T-helper 1 cell treated with Interleukin-12 subunit alpha and Interleukin-12 subunit beta and Interleukin-4 antibody, amounts not matched to agents 30 μg/mL and 1 μg/mL, for 36 hours (primary cell): ENCODE measurements at regions not wholly inside any gene's neighbourhood (a gene's known extent, or its start where the extent isn't known, plus 50 kb on each side); places are given as distances from the start of the nearest gene placed in this dataset.
"Not testable (repeated sequence)": the region's sequence is repeated elsewhere in the genome, so short reads cannot be mapped to it uniquely, and the experiment has no call there.

Experiments
- H3K27ac Mint-ChIP-seq: one replicate; pipeline ENCODE4 v1.8.0; 2021; ENCODE audit warnings: mild to moderate bottlenecking, mixed read lengths
- H3K27me3 Mint-ChIP-seq: one replicate; pipeline ENCODE4 v1.8.0; 2021; ENCODE audit warnings: low read depth, mixed read lengths
- H3K36me3 Mint-ChIP-seq: one replicate; pipeline ENCODE4 v1.8.0; 2021; ENCODE audit warnings: low read depth, mixed read lengths
- H3K4me1 Mint-ChIP-seq: one replicate; pipeline ENCODE4 v1.8.0; 2021; ENCODE audit warnings: low read depth, mixed read lengths
- H3K4me3 Mint-ChIP-seq: one replicate; pipeline ENCODE4 v1.8.0; 2021; ENCODE audit warnings: mild to moderate bottlenecking, moderate library complexity, mixed read lengths
- H3K9me3 Mint-ChIP-seq: one replicate; pipeline ENCODE4 v1.8.0; 2021; ENCODE audit warnings: mixed read lengths

DNA sequence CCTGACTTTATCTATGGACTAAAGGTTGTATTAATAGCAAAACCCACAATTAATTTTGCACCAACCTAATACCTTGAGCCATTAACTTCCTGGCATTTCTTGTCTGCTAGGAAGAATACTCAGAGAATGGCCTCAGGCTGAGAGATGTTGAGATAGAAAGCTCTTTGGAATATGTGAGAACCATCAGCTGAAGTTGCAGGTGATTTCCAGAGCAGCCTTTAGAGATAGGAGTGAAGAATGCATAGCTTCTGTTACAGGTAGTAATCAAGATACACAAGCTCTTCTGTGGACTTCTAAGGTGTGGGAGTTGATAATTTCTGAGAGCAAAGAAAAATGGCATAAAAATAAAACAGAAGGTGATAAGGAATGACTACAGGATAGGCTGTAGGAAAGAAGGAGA lies 669.3 kb upstream of the SEMA6D start:
- not testable (repeated sequence) for H3K4me1 Mint-ChIP-seq, H3K27ac Mint-ChIP-seq, H3K4me3 Mint-ChIP-seq, H3K36me3 Mint-ChIP-seq, H3K27me3 Mint-ChIP-seq
- peaks cover 19% of the 10 kb centered on the region for H3K9me3 Mint-ChIP-seq

DNA sequence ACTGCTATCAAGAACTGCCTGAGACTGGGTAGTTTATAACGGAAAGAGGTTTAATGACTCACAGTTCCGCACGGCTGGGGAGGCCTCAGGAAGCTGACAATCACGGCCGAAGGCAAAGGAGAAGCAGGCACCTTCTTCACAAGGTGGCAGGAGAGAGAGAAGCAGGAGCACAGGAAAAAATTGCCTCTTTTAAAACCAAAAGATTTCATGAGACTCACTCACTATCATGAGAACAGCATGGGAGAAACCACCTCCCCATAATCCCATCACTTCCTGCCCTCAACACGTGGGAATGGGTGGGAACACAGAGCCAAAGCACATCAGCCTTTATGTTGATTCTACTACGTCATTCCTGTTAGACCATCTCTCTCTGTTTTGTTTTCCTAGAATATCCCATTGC lies 650.9 kb upstream of the SEMA6D start:
- Mint-ChIP-seq H3K4me1 (no peaks in the 10 kb centered on the region), H3K4me3 (no peak overlapping the region), H3K27me3 (no peaks in the 10 kb centered on the region), H3K27ac (no peak overlapping the region), H3K36me3 (no peaks in the 10 kb centered on the region), H3K9me3 (no peaks in the 10 kb centered on the region)

DNA sequence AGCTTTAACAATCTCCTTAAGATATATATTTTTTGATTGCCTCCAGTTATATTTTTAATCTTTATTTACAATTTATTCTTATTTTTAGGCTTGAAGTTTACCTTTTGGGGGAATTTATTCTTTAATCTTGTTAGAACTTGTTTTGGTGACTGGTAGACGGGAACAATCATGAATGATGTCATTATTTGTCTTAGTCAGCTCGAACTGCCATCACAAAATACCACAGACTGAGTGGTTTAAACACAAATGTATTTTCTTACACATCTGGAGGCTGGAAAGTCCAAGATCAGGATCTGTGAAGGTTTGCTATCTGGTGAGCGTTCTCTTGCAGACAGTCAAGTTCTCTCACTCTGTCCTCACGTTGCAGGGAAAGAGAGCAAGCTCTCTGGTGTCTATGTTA lies 639.5 kb upstream of the SEMA6D start:
- not testable (repeated sequence) for H3K27ac Mint-ChIP-seq, H3K36me3 Mint-ChIP-seq, H3K4me3 Mint-ChIP-seq, H3K27me3 Mint-ChIP-seq, H3K9me3 Mint-ChIP-seq, H3K4me1 Mint-ChIP-seq

DNA sequence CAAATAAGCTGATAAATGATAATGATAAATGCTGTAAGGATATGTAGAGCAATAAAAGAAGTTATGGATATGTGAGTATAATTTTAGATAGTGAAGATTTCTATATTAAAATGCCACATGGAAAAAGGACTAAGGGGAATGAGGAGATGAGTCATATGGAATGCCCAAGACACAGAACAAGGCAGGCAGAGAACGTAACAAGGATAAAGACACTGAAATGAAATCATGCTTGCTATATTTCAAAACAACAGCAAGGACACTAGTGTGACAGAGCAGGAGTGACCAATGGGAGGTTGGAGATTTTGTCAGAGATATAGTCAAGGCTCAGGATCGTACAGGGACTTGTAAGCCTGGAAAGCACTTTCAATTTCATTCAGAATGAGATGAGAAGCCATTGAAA lies 621.5 kb upstream of the SEMA6D start:
- H3K27me3 Mint-ChIP-seq, result no peaks in the 10 kb centered on the region
- no peaks in the 10 kb centered on the region for H3K36me3 Mint-ChIP-seq
- H3K9me3 Mint-ChIP-seq, result peaks cover 5% of the 10 kb centered on the region
- no peak overlapping the region for H3K27ac Mint-ChIP-seq
- no peak overlapping the region for H3K4me3 Mint-ChIP-seq
- H3K4me1 Mint-ChIP-seq, result no peaks in the 10 kb centered on the region

DNA sequence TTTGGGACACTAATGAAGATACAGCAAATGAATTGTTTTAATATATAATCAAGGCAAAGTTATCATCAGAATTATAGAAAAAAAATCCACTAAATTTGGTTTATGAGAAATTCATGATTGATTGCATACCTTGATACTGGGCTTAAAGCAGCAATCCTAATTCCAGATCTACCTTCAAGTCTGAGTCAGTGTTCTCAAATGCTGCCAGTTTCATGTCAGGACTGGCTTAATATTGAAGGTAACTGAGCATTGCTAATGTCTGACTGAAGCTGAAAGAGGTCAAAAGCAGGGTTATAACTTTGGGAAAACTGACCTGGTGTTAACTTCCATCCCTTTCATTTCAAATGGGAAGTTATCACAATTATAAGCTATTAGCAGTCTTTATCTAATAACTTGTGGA lies 618.8 kb upstream of the SEMA6D start:
- not testable (repeated sequence) for H3K4me1 Mint-ChIP-seq, H3K27ac Mint-ChIP-seq, H3K9me3 Mint-ChIP-seq, H3K4me3 Mint-ChIP-seq, H3K36me3 Mint-ChIP-seq, H3K27me3 Mint-ChIP-seq

DNA sequence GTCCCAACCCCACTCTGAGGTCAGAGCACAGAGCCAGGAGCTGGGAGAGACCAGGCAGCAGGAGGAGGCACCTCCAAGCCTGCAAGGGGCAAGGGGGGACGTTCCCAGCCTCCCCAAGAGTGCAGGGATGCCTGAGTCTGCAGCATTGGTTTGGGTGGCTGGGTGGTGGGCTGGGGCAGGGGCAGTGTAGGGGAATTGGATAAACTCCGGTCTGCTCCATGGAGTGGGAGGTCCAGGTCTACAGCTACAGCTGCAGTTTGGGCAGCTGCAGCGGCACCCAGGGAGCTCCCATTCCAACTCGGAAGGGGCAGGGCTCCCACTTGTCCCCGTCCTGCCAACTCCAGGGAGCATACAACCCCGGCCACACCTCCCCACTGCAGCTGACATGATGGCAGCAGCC lies 617.5 kb upstream of the SEMA6D start:
- H3K27me3 Mint-ChIP-seq, H3K9me3 Mint-ChIP-seq, H3K27ac Mint-ChIP-seq, H3K4me1 Mint-ChIP-seq, H3K36me3 Mint-ChIP-seq, H3K4me3 Mint-ChIP-seq: not testable (repeated sequence)

DNA sequence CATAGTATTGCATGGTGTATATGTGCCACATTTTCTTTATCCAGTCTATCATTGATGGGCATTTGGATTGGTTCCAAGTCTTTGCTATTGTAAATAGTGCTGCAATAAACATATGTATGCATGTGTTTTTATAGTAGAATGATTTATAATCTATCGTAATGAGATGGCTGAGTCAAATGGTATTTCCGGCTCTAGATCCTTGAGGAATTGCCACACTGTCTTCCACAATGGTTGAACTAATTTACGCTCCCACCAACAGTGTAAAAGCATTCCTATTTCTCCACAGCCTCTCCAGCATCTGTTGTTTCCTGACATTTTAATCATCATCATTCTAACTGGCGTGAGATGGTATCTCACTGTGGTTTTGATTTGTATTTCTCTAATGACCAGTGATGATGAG lies 608.5 kb upstream of the SEMA6D start:
- not testable (repeated sequence) for H3K4me3 Mint-ChIP-seq, H3K9me3 Mint-ChIP-seq, H3K4me1 Mint-ChIP-seq, H3K27me3 Mint-ChIP-seq, H3K36me3 Mint-ChIP-seq, H3K27ac Mint-ChIP-seq

DNA sequence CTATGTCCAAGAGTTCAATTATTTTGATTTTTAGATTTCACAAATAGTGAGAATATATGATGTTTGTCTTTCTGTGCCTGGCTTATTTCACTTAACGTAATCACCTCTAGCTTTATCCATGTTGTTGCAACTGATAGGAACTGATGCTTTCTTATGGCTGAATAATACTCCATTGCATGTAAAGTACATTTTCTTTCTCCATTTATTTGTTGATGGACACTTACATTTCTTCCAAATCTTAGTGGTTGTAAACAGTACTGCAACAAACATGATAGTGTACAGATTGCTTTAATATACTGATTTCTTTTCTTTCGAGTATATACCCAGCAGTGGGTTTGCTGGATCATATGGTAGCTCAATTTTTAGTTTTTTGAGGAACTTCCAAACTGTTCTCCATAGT lies 600.6 kb upstream of the SEMA6D start:
- Mint-ChIP-seq H3K36me3 (no peaks in the 10 kb centered on the region), H3K27me3 (no peaks in the 10 kb centered on the region), H3K9me3 (peaks cover 20% of the 10 kb centered on the region), H3K4me1 (no peaks in the 10 kb centered on the region), H3K4me3 (no peak overlapping the region), H3K27ac (no peak overlapping the region)

DNA sequence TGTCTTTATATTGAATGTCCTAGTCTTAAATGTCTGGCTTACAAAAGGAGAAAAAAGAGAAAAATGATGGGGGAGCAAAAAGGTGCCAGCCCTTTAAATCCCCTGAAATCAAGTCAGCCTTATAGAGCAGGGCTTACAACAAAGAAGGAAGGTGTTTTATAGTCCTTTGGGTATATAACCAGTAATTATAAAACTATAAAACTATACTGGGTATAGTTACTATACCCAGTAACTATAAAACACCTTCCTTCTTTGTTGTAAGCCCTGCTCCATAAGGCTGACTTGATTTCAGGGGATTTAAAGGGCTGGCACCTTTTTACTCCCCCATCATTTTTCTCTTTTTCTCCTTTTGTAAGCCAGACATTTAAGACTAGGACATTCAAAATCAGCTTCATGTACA lies 598.0 kb upstream of the SEMA6D start:
- no peak overlapping the region for H3K4me3 Mint-ChIP-seq
- H3K4me1 Mint-ChIP-seq, result no peaks in the 10 kb centered on the region
- no peak overlapping the region for H3K27ac Mint-ChIP-seq
- H3K9me3 Mint-ChIP-seq, result peaks cover 30% of the 10 kb centered on the region
- no peaks in the 10 kb centered on the region for H3K27me3 Mint-ChIP-seq
- no peaks in the 10 kb centered on the region for H3K36me3 Mint-ChIP-seq

DNA sequence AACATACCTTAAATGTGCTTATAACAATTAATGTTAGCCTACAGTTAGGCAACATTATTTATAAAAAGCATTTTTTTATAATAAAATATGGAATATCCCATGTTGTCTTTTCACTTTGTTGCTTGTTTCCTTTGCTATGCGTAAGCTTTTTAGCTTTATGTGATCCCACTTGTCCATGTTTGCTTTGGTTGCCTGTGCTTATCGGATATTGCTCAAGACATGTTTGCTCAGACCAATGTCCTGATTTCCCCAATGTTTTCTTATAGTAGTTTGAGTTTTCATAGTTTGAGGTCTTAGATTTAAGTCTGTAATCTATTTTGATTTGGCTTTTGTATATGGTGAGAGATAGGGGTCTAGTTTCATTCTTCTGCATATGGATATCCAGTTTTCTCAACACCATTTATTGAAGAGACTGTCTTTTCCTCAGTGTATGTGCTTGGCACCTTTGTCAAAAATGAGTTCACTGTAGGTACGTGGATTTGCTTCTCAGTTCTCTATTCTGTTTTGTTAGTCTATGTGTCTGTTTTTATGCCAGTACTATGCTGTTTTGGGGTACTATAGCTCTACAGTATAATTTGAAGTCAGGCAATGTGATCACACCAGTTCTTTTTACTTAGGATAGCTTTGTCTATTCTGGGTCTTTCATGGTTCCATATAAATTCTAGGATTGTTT lies 592.7 kb upstream of the SEMA6D start:
- Mint-ChIP-seq H3K36me3 (no peaks in the 10 kb centered on the region), H3K4me1 (no peaks in the 10 kb centered on the region), H3K27ac (no peak overlapping the region), H3K27me3 (no peaks in the 10 kb centered on the region), H3K4me3 (no peak overlapping the region), H3K9me3 (peaks cover 44% of the 10 kb centered on the region)

DNA sequence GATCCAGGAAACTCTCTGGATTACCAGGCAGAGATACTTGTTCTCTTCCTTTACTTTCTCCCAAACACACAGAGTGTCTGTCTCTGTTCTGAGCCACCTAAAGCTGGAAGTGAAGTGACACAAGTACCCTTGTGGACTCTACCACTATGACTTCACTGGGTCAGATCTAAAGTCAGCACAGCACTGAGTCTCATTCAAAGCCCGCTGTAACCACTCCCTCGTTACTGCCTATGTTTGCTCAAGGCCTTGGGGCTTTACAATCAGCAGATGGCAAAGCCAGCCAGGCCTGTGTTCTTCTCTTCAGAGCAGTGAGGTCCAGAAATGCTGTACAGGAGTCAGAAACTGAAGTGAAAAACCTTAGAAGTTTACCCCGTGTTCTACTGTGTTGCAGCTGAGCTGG lies 588.3 kb upstream of the SEMA6D start:
- H3K27ac Mint-ChIP-seq, result no peak overlapping the region
- H3K4me3 Mint-ChIP-seq, result no peak overlapping the region
- H3K4me1 Mint-ChIP-seq, result no peaks in the 10 kb centered on the region
- no peaks in the 10 kb centered on the region for H3K36me3 Mint-ChIP-seq
- H3K27me3 Mint-ChIP-seq, result no peaks in the 10 kb centered on the region
- H3K9me3 Mint-ChIP-seq, result peaks cover 36% of the 10 kb centered on the region

DNA sequence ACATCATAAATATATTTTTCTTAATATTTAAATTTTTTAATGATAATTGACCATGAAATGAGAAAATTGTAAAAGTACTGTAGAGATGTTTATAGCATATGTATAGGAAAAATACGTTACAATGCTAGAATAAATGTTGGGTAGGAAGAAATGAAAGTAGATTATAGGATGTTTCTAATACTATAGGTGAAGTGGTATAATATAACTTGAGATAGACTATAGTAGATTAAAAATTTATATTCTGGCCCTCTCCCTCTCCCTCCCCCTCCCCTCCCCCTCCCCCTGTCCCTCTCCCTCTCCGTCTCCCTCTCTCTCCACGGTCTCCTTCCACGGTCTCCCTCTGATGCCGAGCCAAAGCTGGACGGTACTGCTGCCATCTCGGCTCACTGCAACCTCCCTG lies 585.9 kb upstream of the SEMA6D start:
- H3K4me1 Mint-ChIP-seq, H3K4me3 Mint-ChIP-seq, H3K27me3 Mint-ChIP-seq, H3K36me3 Mint-ChIP-seq, H3K27ac Mint-ChIP-seq: not testable (repeated sequence)
- peaks cover 31% of the 10 kb centered on the region for H3K9me3 Mint-ChIP-seq

DNA sequence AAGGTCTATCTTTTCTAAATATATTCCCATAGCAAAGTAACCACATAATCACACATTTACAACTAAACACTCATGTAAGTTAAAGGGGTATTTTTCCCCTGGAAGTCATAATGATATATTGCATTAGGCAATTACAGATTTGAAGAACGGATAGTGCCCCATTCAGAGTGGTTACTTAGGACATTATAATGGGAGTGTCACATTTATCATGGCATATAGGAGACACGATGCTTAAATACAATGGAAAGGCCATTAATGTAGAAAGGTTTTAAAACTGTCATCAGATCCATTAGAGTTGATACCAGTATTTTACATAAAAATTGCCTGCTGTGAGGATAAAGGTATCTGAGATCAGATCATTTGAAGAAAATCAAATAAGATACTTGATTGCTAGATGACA lies 582.0 kb upstream of the SEMA6D start:
- Mint-ChIP-seq H3K27me3 (no peaks in the 10 kb centered on the region), H3K27ac (no peak overlapping the region), H3K4me3 (no peak overlapping the region), H3K4me1 (no peaks in the 10 kb centered on the region), H3K36me3 (no peaks in the 10 kb centered on the region), H3K9me3 (peaks cover 18% of the 10 kb centered on the region)

DNA sequence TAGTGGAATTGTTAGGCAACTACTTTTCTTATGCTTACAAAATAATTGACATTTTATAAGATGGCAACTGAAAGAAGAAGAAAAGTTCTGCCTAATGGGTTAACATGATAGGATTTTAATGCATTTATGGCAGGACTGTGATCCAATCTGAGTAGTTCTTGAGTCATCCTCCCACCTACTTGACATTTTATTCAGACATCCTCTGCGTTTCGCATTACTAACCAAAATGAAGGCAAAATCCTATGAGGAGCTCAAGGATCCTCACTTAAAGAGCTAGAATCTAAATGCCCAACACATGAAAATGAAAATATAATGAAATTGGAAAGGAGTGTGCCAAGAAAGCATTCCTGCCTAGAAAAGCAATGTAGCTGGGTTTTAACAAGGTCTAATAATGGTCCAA lies 581.1 kb upstream of the SEMA6D start:
- no peak overlapping the region for H3K27ac Mint-ChIP-seq
- H3K4me3 Mint-ChIP-seq, result no peak overlapping the region
- H3K36me3 Mint-ChIP-seq, result no peaks in the 10 kb centered on the region
- peaks cover 8% of the 10 kb centered on the region for H3K9me3 Mint-ChIP-seq
- H3K27me3 Mint-ChIP-seq, result no peaks in the 10 kb centered on the region
- no peaks in the 10 kb centered on the region for H3K4me1 Mint-ChIP-seq

DNA sequence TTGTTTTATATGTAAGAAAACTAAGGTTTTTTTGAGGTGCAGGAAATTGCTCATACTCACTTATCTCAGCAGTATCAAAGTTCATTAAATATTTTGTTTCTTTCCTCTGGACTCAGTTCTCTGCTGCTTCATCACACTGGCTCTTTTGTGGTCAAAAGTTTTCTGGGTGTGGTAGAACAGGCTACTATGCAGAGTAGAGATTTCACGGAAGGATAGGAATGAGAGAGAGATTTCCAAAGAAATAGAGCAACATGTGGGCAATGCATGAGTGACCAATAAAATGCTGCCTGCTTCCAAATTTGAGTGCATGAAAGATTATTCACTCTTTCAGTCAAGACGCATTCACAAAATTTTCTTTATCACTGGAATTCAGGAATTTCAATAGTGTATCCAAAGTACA lies 577.3 kb upstream of the SEMA6D start:
- Mint-ChIP-seq H3K27ac (no peak overlapping the region), H3K4me1 (no peaks in the 10 kb centered on the region), H3K9me3 (peaks cover 10% of the 10 kb centered on the region), H3K4me3 (no peak overlapping the region), H3K27me3 (no peaks in the 10 kb centered on the region), H3K36me3 (no peaks in the 10 kb centered on the region)

DNA sequence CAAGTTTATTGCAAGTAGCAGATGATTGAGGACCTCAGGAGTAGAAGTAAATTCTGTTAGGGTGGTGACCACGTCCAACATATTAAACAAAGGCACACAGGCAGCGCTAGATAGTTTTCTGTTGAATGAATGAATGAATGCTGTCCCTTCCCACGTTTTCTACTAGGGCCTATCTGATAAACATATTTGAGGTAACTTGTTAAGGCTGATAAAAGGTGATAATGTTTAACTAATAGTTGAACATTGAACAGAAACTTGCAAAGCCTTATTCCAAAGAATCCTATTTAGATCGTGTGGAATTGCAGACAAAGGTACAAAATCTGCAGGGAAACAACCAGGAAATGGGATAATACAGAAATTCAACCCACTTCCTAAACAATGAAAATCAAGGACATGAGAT lies 559.5 kb upstream of the SEMA6D start:
- no peaks in the 10 kb centered on the region for H3K27me3 Mint-ChIP-seq
- H3K9me3 Mint-ChIP-seq, result peaks cover 20% of the 10 kb centered on the region
- H3K4me3 Mint-ChIP-seq, result no peak overlapping the region
- H3K4me1 Mint-ChIP-seq, result no peaks in the 10 kb centered on the region
- H3K27ac Mint-ChIP-seq, result no peak overlapping the region
- H3K36me3 Mint-ChIP-seq, result no peaks in the 10 kb centered on the region
